HUDEP-2 (cell line): ENCODE measurements at regions not wholly inside any gene's neighbourhood (a gene's known extent, or its start where the extent isn't known, plus 50 kb on each side); places are given as distances from the start of the nearest gene placed in this dataset.

ENCODE experiments used
- DNase-seq, 76 experiments: peaks; one replicate each; lab custom pipeline; 2025; ENCODE audit not compliant: unreplicated experiment in 76 of 76; lab: John Stamatoyannopoulos, UW

GRCh38 chr9:23120630-23121029, 674.0 kb downstream of the DMRTA1 start:
- DNase-seq: no peak

DNA sequence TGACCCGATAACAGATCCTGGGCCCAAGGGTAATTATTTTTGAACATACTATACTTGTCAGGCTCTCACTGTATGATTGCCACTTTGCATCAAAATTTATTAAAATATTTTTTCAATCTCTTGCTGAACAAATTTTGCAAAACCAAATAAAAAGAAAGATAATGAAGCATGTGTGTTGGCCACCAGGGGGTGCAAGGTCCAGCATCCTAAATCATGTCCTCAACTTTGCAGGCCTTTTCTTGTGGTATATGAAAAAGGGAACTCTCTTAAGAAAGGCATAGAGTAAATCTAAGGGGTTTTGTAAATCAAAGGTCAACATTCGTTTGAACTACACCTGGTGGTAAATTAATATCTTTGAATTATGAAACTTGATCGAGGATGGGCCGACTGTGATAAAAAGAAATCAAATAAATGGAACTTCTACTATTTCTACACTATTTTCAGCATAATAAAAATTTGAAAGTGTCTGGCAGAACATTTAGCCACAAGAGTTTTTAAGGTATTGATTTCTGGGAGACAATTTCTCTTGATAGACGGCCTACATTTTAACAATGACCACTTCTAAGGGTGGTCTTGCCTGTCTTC, 676.5 kb downstream of the DMRTA1 start:
- peak in 3 of 76 experiments; percentile 0 to 18 (median 7) for DNase-seq

GRCh38 chr9:23145467-23145866, 680.6 kb downstream of the ELAVL2 start:
- DNase-seq: no peak

DNA sequence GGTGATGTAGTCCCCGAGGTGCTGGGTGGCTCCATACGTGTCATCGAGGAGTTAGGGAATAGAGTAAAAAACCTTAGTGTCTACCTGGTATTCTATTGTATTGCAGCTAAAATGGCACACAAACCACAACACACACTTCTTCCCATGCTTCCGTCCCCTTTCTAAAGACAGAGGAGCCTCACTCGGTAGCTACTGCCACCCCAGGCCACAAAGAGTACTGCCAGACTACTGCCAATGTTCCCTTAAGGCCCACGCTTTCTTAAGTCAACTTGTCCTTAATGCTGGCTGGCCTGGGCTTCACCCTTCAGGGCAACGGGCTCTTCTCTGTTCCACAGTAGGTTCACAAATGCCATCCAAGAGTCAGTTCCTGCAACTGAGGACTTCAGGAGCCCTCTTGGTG, 673.0 kb downstream of the ELAVL2 start:
- no peak for DNase-seq

DNA sequence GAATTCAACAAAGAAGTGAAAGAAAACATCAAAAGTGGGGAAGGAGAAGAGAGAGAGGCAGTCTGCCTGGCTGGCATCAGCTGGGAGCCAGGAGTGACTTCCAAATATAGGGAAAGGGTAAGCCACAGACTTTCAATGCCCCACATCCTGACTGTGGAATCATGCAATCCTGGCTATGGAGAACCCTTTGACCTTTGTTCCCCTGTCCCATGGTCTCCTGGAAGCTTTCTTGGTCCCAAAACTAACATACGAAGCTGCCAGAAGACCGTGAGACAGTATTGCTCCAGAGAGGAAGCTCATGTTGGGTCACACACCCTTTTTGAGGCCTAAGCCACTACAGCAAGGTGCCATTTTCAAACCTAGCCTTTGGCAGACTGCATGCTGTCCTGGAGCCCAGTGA, 665.5 kb downstream of the ELAVL2 start:
- DNase-seq: no peak

DNA sequence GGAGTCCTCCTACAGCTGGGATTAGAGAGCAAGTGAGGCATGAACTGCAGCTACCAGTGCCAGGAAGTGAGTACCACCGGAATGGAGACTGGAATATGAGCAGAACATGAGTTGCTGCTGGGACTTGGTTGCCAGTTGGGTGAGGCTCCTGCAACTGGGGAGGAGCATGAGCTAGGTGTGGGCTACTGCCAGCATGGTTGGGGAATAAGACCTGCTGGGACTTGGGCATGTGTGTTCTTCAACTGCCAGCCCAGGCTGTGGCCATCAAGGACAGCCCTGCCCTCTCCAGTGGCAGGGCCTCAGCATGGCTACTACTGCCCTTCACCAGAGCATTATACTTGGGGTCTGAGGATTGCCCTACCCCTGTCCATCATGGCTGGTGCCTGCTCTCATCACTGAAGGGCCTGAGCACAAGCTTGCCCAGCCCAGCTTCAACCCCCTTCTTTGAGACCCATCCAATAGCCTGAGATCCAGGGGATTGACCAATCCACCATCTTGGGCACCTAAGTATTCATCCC, 665.0 kb downstream of the ELAVL2 start:
- DNase-seq: no peak

DNA sequence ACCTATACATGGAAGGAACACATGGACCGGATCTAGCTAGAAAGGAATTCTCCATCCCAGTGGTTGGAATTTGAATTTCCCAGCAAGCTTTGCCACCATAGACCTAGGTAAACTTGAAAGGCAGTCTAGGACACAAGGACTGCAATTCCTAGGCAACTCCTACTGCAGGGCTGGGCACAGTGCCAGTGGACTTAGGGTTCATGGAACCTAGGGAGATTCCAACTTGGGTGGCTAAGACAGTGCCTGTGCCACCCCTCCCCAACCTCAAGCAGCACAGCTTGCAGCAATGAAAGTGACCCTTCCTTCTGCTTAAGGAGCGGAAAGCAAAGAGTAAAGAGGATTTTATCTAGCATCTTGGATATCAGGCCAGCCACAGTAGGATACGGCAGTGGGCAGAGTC, 663.3 kb downstream of the ELAVL2 start:
- DNase-seq: no peak

GRCh38 chr9:23171479-23171878, 654.6 kb downstream of the ELAVL2 start:
- DNase-seq: no peak

GRCh38 chr9:23172206-23172605, 653.8 kb downstream of the ELAVL2 start:
- DNase-seq: no peak

DNA sequence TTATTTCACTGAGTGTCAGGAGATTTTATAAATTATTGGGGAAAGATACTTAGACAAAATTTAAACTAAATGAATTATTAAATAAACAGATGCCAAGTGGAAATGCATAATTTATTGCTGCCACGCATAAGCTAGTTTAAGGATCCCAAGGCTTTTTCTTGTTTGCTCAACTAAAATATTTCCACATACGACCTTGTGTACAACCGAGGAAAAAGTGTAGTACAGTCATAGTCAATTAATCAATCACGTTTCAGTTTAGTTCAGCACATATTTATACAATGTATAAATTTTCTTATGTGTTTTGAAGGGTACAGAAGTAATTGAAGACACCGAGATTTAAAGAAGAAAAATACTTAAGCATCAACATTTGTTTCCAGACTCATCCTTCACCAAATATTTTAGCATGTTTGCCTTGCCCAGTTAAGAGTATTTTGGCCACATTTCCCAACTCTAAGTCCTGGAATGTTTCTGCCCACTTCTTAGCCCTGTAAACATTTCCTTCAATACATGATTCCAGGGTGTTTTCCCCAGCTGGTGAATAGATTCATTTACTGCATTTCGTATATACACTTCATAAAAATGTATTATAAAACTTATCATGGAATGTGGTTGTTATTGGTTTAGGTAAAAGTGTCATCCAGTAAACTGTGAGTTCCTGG, 652.9 kb downstream of the ELAVL2 start:
- DNase-seq: no peak

DNA sequence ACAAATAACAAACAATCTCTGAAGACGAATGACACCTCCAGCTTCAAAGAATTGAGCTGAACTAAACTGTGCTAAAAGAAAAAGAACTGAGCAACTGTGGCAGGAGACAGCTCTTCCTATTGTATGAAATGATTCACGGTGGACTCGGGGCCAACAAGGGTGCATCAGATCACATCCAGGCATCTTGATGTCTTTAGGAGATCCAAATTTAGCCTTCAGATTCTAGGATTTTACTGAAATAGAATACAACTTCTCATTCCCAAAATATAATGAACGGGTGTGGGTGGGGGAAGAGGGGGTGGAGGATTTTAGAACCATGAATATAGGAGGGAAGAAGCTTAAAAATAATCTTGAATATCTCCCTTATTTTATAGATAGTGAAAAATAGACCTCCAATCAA, 631.8 kb downstream of the ELAVL2 start:
- DNase-seq: no peak

GRCh38 chr9:23215688-23216087, 610.4 kb downstream of the ELAVL2 start:
- DNase-seq: no peak

GRCh38 chr9:23219471-23219870, 606.6 kb downstream of the ELAVL2 start:
- no peak for DNase-seq

DNA sequence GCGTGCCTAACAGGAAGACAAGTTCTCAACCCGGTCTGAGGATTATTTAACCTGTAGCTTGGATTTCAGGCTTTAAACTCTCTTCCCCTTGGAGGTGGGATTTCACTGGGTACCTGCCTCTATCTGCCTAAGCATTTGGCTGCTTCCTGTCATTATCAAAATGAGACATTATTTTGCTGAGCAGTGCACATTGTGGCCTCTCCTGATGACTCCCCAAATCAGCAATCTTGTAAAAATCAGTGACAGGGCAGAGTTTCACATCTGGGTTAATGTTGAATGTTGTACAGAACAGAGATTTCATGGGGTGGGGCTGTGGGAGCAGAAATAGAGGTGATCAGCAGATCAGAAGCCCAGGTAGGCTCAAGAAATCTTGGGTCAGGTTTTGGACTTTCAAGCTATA, 605.9 kb downstream of the ELAVL2 start:
- DNase-seq: no peak

DNA sequence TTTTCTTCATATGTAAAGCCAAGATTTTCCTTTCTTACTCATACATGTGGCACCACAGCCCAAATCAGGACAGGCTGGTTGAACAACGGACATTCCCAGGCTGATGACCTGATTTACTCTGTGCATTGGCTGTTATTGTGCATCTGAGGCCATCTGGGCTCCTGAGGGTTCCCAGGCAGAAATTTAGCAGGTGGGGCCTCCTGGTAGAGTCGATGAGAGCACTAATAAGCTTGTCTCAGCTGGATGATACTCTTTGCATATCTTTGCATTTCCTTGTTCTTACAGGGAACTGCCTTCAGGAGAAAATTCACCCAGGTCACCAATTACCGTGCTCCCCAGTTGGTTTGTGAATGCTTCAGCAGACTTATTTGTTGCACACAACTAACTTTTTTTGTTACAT, 605.1 kb downstream of the ELAVL2 start:
- no peak for DNase-seq

- no peak for DNase-seq
Measured at GRCh38 chr9:23229890-23230317, 596.1 kb downstream of the ELAVL2 start.

GRCh38 chr9:23232831-23233230, 593.2 kb downstream of the ELAVL2 start:
- DNase-seq: no peak

- DNase-seq: no peak
Measured at GRCh38 chr9:23243523-23243922, 582.5 kb downstream of the ELAVL2 start.

- DNase-seq: no peak
Measured at GRCh38 chr9:23245067-23245466, 581.0 kb downstream of the ELAVL2 start.

GRCh38 chr9:23254404-23255184, 571.4 kb downstream of the ELAVL2 start:
- DNase-seq: no peak

DNA sequence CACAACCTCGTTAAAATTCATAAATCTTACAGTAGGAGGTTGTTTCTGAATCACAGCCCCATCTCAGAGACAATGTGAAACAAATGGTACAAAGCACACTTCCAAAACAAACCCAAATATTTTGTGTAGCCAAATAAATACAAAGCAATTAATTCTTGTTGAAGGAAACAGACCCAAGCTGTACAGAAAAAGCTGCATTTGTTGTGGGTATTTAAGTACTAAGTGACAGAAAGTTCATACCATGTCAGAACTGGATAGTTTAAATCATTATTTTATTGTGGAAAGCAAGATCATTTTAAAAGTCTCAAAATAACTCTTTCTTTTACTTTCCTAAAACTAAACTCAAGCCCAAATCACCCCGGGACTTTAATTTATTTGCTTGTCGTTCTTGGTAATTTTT, 570.7 kb downstream of the ELAVL2 start:
- no peak for DNase-seq

DNA sequence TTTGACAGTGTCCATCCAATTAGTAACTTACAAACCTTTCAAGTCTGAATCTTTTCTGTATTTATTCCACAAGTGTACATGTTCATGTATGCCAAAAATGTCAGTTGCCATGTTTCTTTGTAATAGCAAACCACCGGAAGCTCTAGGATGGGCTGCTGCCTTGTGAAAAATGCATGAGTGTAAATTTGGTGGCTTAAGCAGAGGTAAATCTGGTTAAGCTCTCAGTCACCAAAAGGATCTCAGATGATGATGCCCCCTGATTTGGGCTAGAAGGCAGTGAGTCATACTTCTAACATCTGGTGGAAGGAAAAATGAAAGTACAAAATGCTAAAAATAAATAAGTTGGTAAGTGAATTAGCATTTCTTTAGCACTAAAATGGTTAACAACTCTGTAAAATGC, 567.5 kb downstream of the ELAVL2 start:
- no peak for DNase-seq
